IMR-90 (cell line): ENCODE measurements at regions not wholly inside any gene's neighbourhood (a gene's known extent, or its start where the extent isn't known, plus 50 kb on each side); places are given as distances from the start of the nearest gene placed in this dataset.

Source experiments
- ATAC-seq: fragments of 200-7000 bp; cut with Tn5 transposase; 2 replicates; pipeline ENCODE4 v1.9.1; 2020; ENCODE audit warnings: low read depth, mild to moderate bottlenecking, moderate library complexity
- BruUV-seq: library from RNA; stranded (reverse); fragments of 400-500 nt; replicated peaks from 2 replicates; lab custom pipeline; 2021; lab: Mats Ljungman, UMichigan
- CTCF ChIA-PET: fragments of 300-600 bp; formaldehyde crosslinking; extraction: SDS; loops from one replicate; lab custom pipeline; 2021; ENCODE audit warnings: antibody characterized with exemption; lab: Yijun Ruan, JAX
- POLR2A ChIA-PET: fragments of 300-600 bp; sonication (Branson Sonifier 250); formaldehyde crosslinking; loops from one replicate; lab custom pipeline; 2022; ENCODE audit warnings: antibody characterized with exemption; ENCODE audit not compliant: unreplicated experiment; lab: Charles Lee
- DNase-seq: peaks from one replicate; pipeline ENCODE4 v3.0.0; 2013
- H2AFZ ChIP-seq: replicated peaks from 2 replicates; pipeline ENCODE3; 2013; ENCODE audit warnings: low read length, mild to moderate bottlenecking; ENCODE audit not compliant: poor library complexity
- H2AK5ac ChIP-seq: 2 replicates; pipeline ENCODE4 v1.6.1; 2013; ENCODE audit warnings: low read depth, low read length, inconsistent platforms
- H2AK9ac ChIP-seq: replicated peaks from 2 replicates; pipeline ENCODE3; 2013; ENCODE audit warnings: mild to moderate bottlenecking, low read depth, low read length, moderate library complexity; ENCODE audit not compliant: poor library complexity
- H2BK120ac ChIP-seq: 2 replicates; pipeline ENCODE4 v1.6.1; 2013; ENCODE audit warnings: low read depth, low read length, inconsistent platforms
- H2BK15ac ChIP-seq: 3 replicates; pipeline ENCODE4 v1.6.1; 2013; ENCODE audit warnings: low read depth, low read length, inconsistent platforms
- H2BK20ac ChIP-seq: 2 replicates; pipeline ENCODE4 v1.6.1; 2013; ENCODE audit warnings: low read depth, mild to moderate bottlenecking, inconsistent platforms, low read length, moderate library complexity
- H2BK5ac ChIP-seq: 2 replicates; pipeline ENCODE4 v1.6.1; 2013; ENCODE audit warnings: mild to moderate bottlenecking, low read depth, low read length, inconsistent platforms; ENCODE audit not compliant: poor library complexity, severe bottlenecking
- H3K14ac ChIP-seq: replicated peaks from 2 replicates; pipeline ENCODE4 v1.6.1; 2013; ENCODE audit warnings: low read depth, low read length, inconsistent platforms
- H3K18ac ChIP-seq: 2 replicates; pipeline ENCODE4 v1.6.1; 2013; ENCODE audit warnings: low read depth, low read length, control low read depth
- H3K23ac ChIP-seq: 2 replicates; pipeline ENCODE4 v1.6.1; 2013; ENCODE audit warnings: low read depth, low read length, inconsistent platforms
- H3K27ac ChIP-seq: 2 replicates; pipeline ENCODE4 v1.5.1; 2013; ENCODE audit warnings: mild to moderate bottlenecking, control low read depth, low read length; ENCODE audit not compliant: insufficient read depth
- H3K27me3 ChIP-seq: 2 replicates; pipeline ENCODE4 v1.6.1; 2013; ENCODE audit warnings: low read length; ENCODE audit not compliant: control insufficient read depth, insufficient read depth
- H3K36me3 ChIP-seq: 2 replicates; pipeline ENCODE4 v1.6.1; 2013; ENCODE audit warnings: low read length, mixed read lengths; ENCODE audit not compliant: control insufficient read depth, insufficient read depth
- H3K4ac ChIP-seq: 2 replicates; pipeline ENCODE4 v1.6.1; 2013; ENCODE audit warnings: low read depth, low read length, inconsistent platforms
- H3K4me1 ChIP-seq: 2 replicates; pipeline ENCODE4 v1.6.1; 2013; ENCODE audit warnings: low read length, mixed read lengths; ENCODE audit not compliant: control insufficient read depth, insufficient read depth
- H3K4me2 ChIP-seq: 2 replicates; pipeline ENCODE4 v1.6.1; 2013; ENCODE audit warnings: low read depth, mild to moderate bottlenecking, control low read depth, low read length, moderate library complexity
- H3K4me3 ChIP-seq: 2 replicates; pipeline ENCODE4 v1.5.1; 2013; ENCODE audit warnings: low read depth, mild to moderate bottlenecking, control low read depth, low read length, moderate library complexity; ENCODE audit not compliant: insufficient read depth
- H3K56ac ChIP-seq: 2 replicates; pipeline ENCODE4 v1.6.1; 2013; ENCODE audit warnings: low read length, inconsistent platforms; ENCODE audit not compliant: insufficient read depth; ENCODE audit errors: extremely low read depth
- H3K79me1 ChIP-seq, 2 experiments: 2 replicates each; pipeline ENCODE4 v1.6.1; 2013; ENCODE audit warnings: low read length in 2 of 2, inconsistent platforms in 1 of 2, low read depth in 1 of 2
- H3K9ac ChIP-seq: 2 replicates; pipeline ENCODE4 v1.6.1; 2013; ENCODE audit warnings: low read depth, low read length, control low read depth
- H3K9me1 ChIP-seq: 2 replicates; pipeline ENCODE4 v1.6.1; 2013; ENCODE audit warnings: low read length, inconsistent platforms; ENCODE audit not compliant: insufficient read depth
- H3K9me3 ChIP-seq: 2 replicates; pipeline ENCODE4 v1.6.1; 2013; ENCODE audit warnings: low read length; ENCODE audit not compliant: control insufficient read depth, insufficient read depth
- H4K20me1 ChIP-seq: 2 replicates; pipeline ENCODE4 v1.6.1; 2013; ENCODE audit warnings: low read length, inconsistent platforms; ENCODE audit not compliant: insufficient read depth
- H4K5ac ChIP-seq: 2 replicates; pipeline ENCODE4 v1.6.1; 2013; ENCODE audit warnings: mild to moderate bottlenecking, low read depth, low read length, control low read depth
- H4K8ac ChIP-seq, 2 experiments: 2 replicates each; pipeline ENCODE4 v1.6.1; 2013; ENCODE audit warnings: low read depth in 2 of 2, low read length in 2 of 2, control low read depth in 1 of 2, inconsistent platforms in 1 of 2
- H4K91ac ChIP-seq: 2 replicates; pipeline ENCODE4 v1.6.1; 2013; ENCODE audit warnings: low read depth, low read length, inconsistent platforms; ENCODE audit not compliant: insufficient read depth
- BHLHE40 ChIP-seq: fragments of 150-350 bp; IDR thresholded peaks from 2 replicates; pipeline ENCODE4 v1.6.1; 2016; ENCODE audit warnings: mild to moderate bottlenecking, low read depth, low read length
- CEBPB ChIP-seq: IDR thresholded peaks from 2 replicates; pipeline ENCODE4 v1.6.1; 2012; ENCODE audit warnings: low read depth, low read length, improper control_type of control experiment
- CHD1 ChIP-seq: IDR thresholded peaks from 2 replicates; pipeline ENCODE4 v1.6.1; 2012; ENCODE audit warnings: low read depth, low read length, improper control_type of control experiment
- CTCF ChIP-seq: conservative IDR thresholded peaks from 2 replicates; pipeline ENCODE4 v1.5.1; 2012; ENCODE audit warnings: mild to moderate bottlenecking, low read depth, low read length, improper control_type of control experiment
- ELK1 ChIP-seq: fragments of 150-350 bp; IDR thresholded peaks from 2 replicates; pipeline ENCODE4 v1.6.1; 2016; ENCODE audit warnings: low read depth, mild to moderate bottlenecking, low read length, moderate library complexity, borderline replicate concordance
- FOS ChIP-seq: fragments of 150-350 bp; IDR thresholded peaks from 2 replicates; pipeline ENCODE4 v1.6.1; 2016; ENCODE audit warnings: low read depth, low read length
- MAFK ChIP-seq: IDR thresholded peaks from 2 replicates; pipeline ENCODE4 v1.6.1; 2012; ENCODE audit warnings: low read depth, low read length, improper control_type of control experiment
- MAZ ChIP-seq: IDR thresholded peaks from 2 replicates; pipeline ENCODE4 v1.6.1; 2012; ENCODE audit warnings: low read depth, mild to moderate bottlenecking, low read length, improper control_type of control experiment, moderate library complexity, borderline replicate concordance
- MXI1 ChIP-seq: IDR thresholded peaks from 2 replicates; pipeline ENCODE4 v1.6.1; 2012; ENCODE audit warnings: low read depth, mild to moderate bottlenecking, low read length, moderate library complexity, borderline replicate concordance
- NFE2L2 ChIP-seq: fragments of 150-350 bp; IDR thresholded peaks from 2 replicates; pipeline ENCODE4 v1.6.1; 2016; ENCODE audit warnings: low read depth, mild to moderate bottlenecking, low read length
- POLR2A ChIP-seq: IDR thresholded peaks from 2 replicates; pipeline ENCODE4 v1.6.1; 2012; ENCODE audit warnings: mild to moderate bottlenecking, low read depth, low read length
- RAD21 ChIP-seq: IDR thresholded peaks from 2 replicates; pipeline ENCODE4 v1.6.1; 2012; ENCODE audit warnings: low read length, improper control_type of control experiment
- RCOR1 ChIP-seq: IDR thresholded peaks from 2 replicates; pipeline ENCODE4 v1.6.1; 2012; ENCODE audit warnings: mild to moderate bottlenecking, low read length, improper control_type of control experiment; ENCODE audit not compliant: insufficient replicate concordance
- RFX5 ChIP-seq: IDR thresholded peaks from 2 replicates; pipeline ENCODE4 v1.8.0; 2012; ENCODE audit warnings: low read depth, mild to moderate bottlenecking, low read length, moderate library complexity
- SMC3 ChIP-seq: fragments of 150-350 bp; IDR thresholded peaks from 2 replicates; pipeline ENCODE4 v1.6.1; 2016; ENCODE audit warnings: low read depth, mild to moderate bottlenecking, antibody characterized with exemption, low read length, moderate library complexity
- USF2 ChIP-seq: fragments of 150-350 bp; IDR thresholded peaks from 2 replicates; pipeline ENCODE4 v1.6.1; 2017; ENCODE audit warnings: mild to moderate bottlenecking, antibody characterized with exemption, low read length, low read depth
- WGBS, 2 experiments: methylation state at CpG; one replicate each; pipeline versions ENCODE4 v1.1.5 to v1.1.7; 2013; ENCODE audit warnings: missing lambda C conversion rate in 2 of 2; ENCODE audit not compliant: insufficient read length in 1 of 2; ENCODE audit errors: extremely low coverage in 2 of 2; 5-methylcytosine and 5-hydroxymethylcytosine counted together
- dilution Hi-C: fragments of 300-500 bp; cut with HindIII; formaldehyde crosslinking; loops from one replicate; pipeline ENCODE4 v1.14.3; 2018; ENCODE audit warnings: low sequenced_read_pairs; ENCODE audit not compliant: unreplicated experiment
- in situ Hi-C: fragments of 300-500 bp; cut with MboI; formaldehyde crosslinking; loops from 3 replicates; pipeline ENCODE4 v1.14.3; 2019; ENCODE audit warnings: low sequenced_read_pairs, inconsistent platforms, mixed read lengths
- intact Hi-C: fragments of 100-400 bp; cut with micrococcal nuclease; formaldehyde crosslinking; loops from 2 replicates; pipeline ENCODE4 v1.10.0; 2022

GRCh38 chr3:40756500-40756899 lies 231.7 kb downstream of the ZNF621 start:
- Histone ChIP-seq H2BK5ac (no peak overlapping the region), H4K5ac (no peak overlapping the region), H2AFZ (no peak overlapping the region), H2BK15ac (no peak overlapping the region), H2AK9ac (no peak overlapping the region), H4K20me1 (no peaks in the 10 kb centered on the region), H3K4me2 (no peak overlapping the region), H3K18ac (no peak overlapping the region), H4K91ac (no peak overlapping the region), H4K8ac (no peak overlapping the region), H3K4ac (no peak overlapping the region), H3K9me1 (no peaks in the 10 kb centered on the region), H3K36me3 (no peaks in the 10 kb centered on the region), H3K27me3 (no peaks in the 10 kb centered on the region), H3K79me1 (no peaks in the 10 kb centered on the region), H3K27ac (no peak overlapping the region), H2AK5ac (no peak overlapping the region), H3K9me3 (peaks cover 3% of the 10 kb centered on the region; the same call in 1 of the 2 replicates), H2BK20ac (no peak overlapping the region), H3K4me3 (no peak overlapping the region), H2BK120ac (no peak overlapping the region), H3K4me1 (no peaks in the 10 kb centered on the region), H3K23ac (no peak overlapping the region), H3K14ac (no peak overlapping the region), H3K9ac (no peak overlapping the region), H3K56ac (no peak overlapping the region)
- in situ Hi-C loops, result no loop called here
- POLR2A ChIA-PET, result no interaction called here
- intact Hi-C loops, result no loop called here
- BruUV-seq, result no TSS peak
- DNase-seq, result no peak
- 33% methylated on average over 1 of the region's 1 CpG; no CpG with 5 or more reads in 1 of the 2 experiments for WGBS, 2 experiments
- CTCF ChIA-PET, result no interaction called here
- no peak for ATAC-seq
- TF ChIP-seq BHLHE40 (no peak), ELK1 (no peak), MXI1 (no peak), CHD1 (no peak), MAZ (no peak), MAFK (no peak), RAD21 (no peak), POLR2A (no peak), RCOR1 (no peak), RFX5 (no peak), NFE2L2 (no peak), USF2 (no peak), FOS (no peak), CTCF (no peak), SMC3 (no peak), CEBPB (no peak)
- dilution Hi-C loops, result no loop called here
